ENCODE measurements at regions not wholly inside any gene's neighbourhood (a gene's known extent, or its start where the extent isn't known, plus 50 kb on each side); places are given as distances from the start of the nearest gene placed in this dataset.

GRCh38 chr12:45577844-45578399, 151.6 kb upstream of the ARID2 start:
- Histone ChIP-seq H3K27ac (ENCODE audit: extremely low read depth, low read depth, low read length) (no peak overlapping the region), H3K4me3 (ENCODE audit: low read depth, low read length) (no peak overlapping the region), H3K4me1 (ENCODE audit: control insufficient read depth, insufficient read depth, low read length) (peaks cover 2% of the 10 kb centered on the region; the same call in 1 of the 2 replicates), H3K9me3 (ENCODE audit: control insufficient read depth, insufficient read depth, low read depth, low read length) (no peaks in the 10 kb centered on the region), H3K36me3 (ENCODE audit: control insufficient read depth in 2 of 2, insufficient read depth in 1 of 2, low read length in 2 of 2) (no peaks in the 10 kb centered on the region)
- TF ChIP-seq ZFHX2 (tag by site-specific recombination; conservative IDR thresholded peaks at IDR 0.05): 0 out of 2 replicates have a peak, but pooled peaks have one; percentile 14
- no peak for TF ChIP-seq BCL6B (tag by site-specific recombination; IDR thresholded peaks at IDR 0.05)
- TF ChIP-seq ZNF580 (tag by site-specific recombination; IDR thresholded peaks at IDR 0.05): no peak
- no peak for TF ChIP-seq KLF16 (tag by site-specific recombination; IDR thresholded peaks at IDR 0.05)
- no peak for TF ChIP-seq ZSCAN30 (tag by site-specific recombination; IDR thresholded peaks at IDR 0.05)
- TF ChIP-seq MYNN (tag by site-specific recombination; IDR thresholded peaks at IDR 0.05; ENCODE audit: borderline replicate concordance): no peak
- no peak for TF ChIP-seq TCF7L2 (IDR thresholded peaks at IDR 0.05; ENCODE audit: borderline replicate concordance, low read depth, low read length)
- no peak for TF ChIP-seq ZNF280D (tag by site-specific recombination; IDR thresholded peaks at IDR 0.05)
- TF ChIP-seq MEIS1 (CRISPR knock-in tag; IDR thresholded peaks at IDR 0.05; ENCODE audit: borderline replicate concordance): no peak
- TF ChIP-seq ZNF513 (tag by site-specific recombination; IDR thresholded peaks at IDR 0.05): no peak
- TF ChIP-seq ELK4 (IDR thresholded peaks at IDR 0.05; ENCODE audit: borderline replicate concordance, low read depth, low read length): no peak
- TF ChIP-seq INSM2 (tag by site-specific recombination; IDR thresholded peaks at IDR 0.05): no peak
- TF ChIP-seq PRDM4 (tag by site-specific recombination; IDR thresholded peaks at IDR 0.05): peak; percentile 23; the same call in 1 of the 2 replicates
- CTCF ChIA-PET: interaction anchor here (0.7 kb wide), 1 partner anchor 444 kb away, joined by 3 read pairs; no protein-coding TSS in a partner anchor
- POLR2A ChIA-PET: no interaction called here

Measured in HEK293 (cell line).